H1 (cell line): ENCODE measurements at regions not wholly inside any gene's neighbourhood (a gene's known extent, or its start where the extent isn't known, plus 50 kb on each side); places are given as distances from the start of the nearest gene placed in this dataset.

Experiments
- CTCF ChIA-PET: fragments of 300-600 bp; sonication (Branson Sonifier 250); formaldehyde crosslinking; loops from one replicate; lab custom pipeline; 2021; ENCODE audit not compliant: partially characterized antibody; lab: Charles Lee
- POLR2A ChIA-PET: fragments of 300-600 bp; sonication (Branson Sonifier 250); formaldehyde crosslinking; loops from one replicate; lab custom pipeline; 2021; ENCODE audit warnings: inconsistent platforms; ENCODE audit not compliant: partially characterized antibody; lab: Charles Lee
- DNase-seq, 2 experiments: peaks; one replicate each; pipeline versions ENCODE4 v3.0.0 to v3.0.0-alpha.2; 2010 to 2022; ENCODE audit warnings: low spot score in 2 of 2, low read depth in 1 of 2, mixed read lengths in 1 of 2
- FAIRE-seq: peaks from 2 replicates; lab custom pipeline; 2011; peaks lifted over from hg19 to GRCh38; lab: Jason Lieb, UNC
- H2AFZ ChIP-seq: 2 replicates; pipeline ENCODE4 v1.8.1; 2012; ENCODE audit warnings: low read length, inconsistent platforms
- H2AK5ac ChIP-seq: 2 replicates; pipeline ENCODE4 v1.6.1; 2013; ENCODE audit warnings: low read depth, low read length
- H2BK120ac ChIP-seq: replicated peaks from 2 replicates; pipeline ENCODE3; 2013; ENCODE audit warnings: low read depth, low read length, inconsistent platforms
- H2BK12ac ChIP-seq: 2 replicates; pipeline ENCODE4 v1.6.1; 2013; ENCODE audit warnings: low read depth, low read length
- H2BK15ac ChIP-seq: 2 replicates; pipeline ENCODE4 v1.6.1; 2013; ENCODE audit warnings: low read length
- H2BK20ac ChIP-seq: 2 replicates; pipeline ENCODE4 v1.6.1; 2013; ENCODE audit warnings: low read length
- H2BK5ac ChIP-seq: 2 replicates; pipeline ENCODE4 v1.6.1; 2013; ENCODE audit warnings: low read depth, low read length
- H3K14ac ChIP-seq: 2 replicates; pipeline ENCODE4 v1.6.1; 2013; ENCODE audit warnings: inconsistent platforms; ENCODE audit not compliant: insufficient read length
- H3K18ac ChIP-seq: 2 replicates; pipeline ENCODE4 v1.6.1; 2013; ENCODE audit warnings: low read length; ENCODE audit errors: extremely low read depth
- H3K23ac ChIP-seq: 2 replicates; pipeline ENCODE4 v1.6.1; 2013; ENCODE audit warnings: inconsistent platforms; ENCODE audit not compliant: insufficient read length
- H3K23me2 ChIP-seq: 2 replicates; pipeline ENCODE4 v1.6.1; 2013; ENCODE audit warnings: low read depth, low read length
- H3K27ac ChIP-seq: 2 replicates; pipeline ENCODE4 v1.6.1; 2011; ENCODE audit warnings: low read depth, low read length, inconsistent platforms
- H3K27me3 ChIP-seq, 4 experiments: replicated peaks in 1 of 4; 1 replicate in 1 of 4; 2 replicates in 3 of 4; pipeline versions ENCODE4 v1.6.1 to v1.8.1; 2011 to 2013; ENCODE audit warnings: low read length in 3 of 4, mild to moderate bottlenecking in 3 of 4, inconsistent platforms in 2 of 4, mixed read lengths in 2 of 4, moderate library complexity in 1 of 4; ENCODE audit not compliant: control insufficient read depth in 3 of 4, insufficient read depth in 3 of 4; ENCODE audit errors: extremely low read depth in 1 of 4
- H3K36me3 ChIP-seq, 4 experiments: 2 replicates each; pipeline versions ENCODE4 v1.6.1 to v1.8.1; 2011 to 2013; ENCODE audit warnings: mild to moderate bottlenecking in 4 of 4, low read length in 3 of 4, moderate library complexity in 2 of 4, control low read depth in 1 of 4, inconsistent platforms in 1 of 4; ENCODE audit not compliant: insufficient read depth in 4 of 4, control insufficient read depth in 2 of 4
- H3K4ac ChIP-seq: replicated peaks from 2 replicates; pipeline ENCODE3; 2013; ENCODE audit warnings: low read length, low read depth, mixed read lengths, inconsistent platforms; ENCODE audit not compliant: insufficient read length
- H3K4me1 ChIP-seq, 4 experiments: replicated peaks in 1 of 4; 1 replicate in 1 of 4; 2 replicates in 3 of 4; pipeline versions ENCODE4 v1.6.1 to v1.8.1; 2011 to 2013; ENCODE audit warnings: low read length in 3 of 4, inconsistent platforms in 2 of 4, mixed read lengths in 1 of 4; ENCODE audit not compliant: insufficient read depth in 4 of 4, control insufficient read depth in 3 of 4
- H3K4me2 ChIP-seq, 2 experiments: 2 replicates each; pipeline versions ENCODE4 v1.6.1 to v1.8.1; 2011 to 2013; ENCODE audit warnings: low read depth in 2 of 2, low read length in 2 of 2, control low read depth in 1 of 2, inconsistent platforms in 1 of 2, mild to moderate bottlenecking in 1 of 2; ENCODE audit not compliant: insufficient read depth in 1 of 2
- H3K4me3 ChIP-seq, 4 experiments: fragments of 200-600, 300-600 bp in 1 of 4; sonication (generic), shearing (Covaris generic), sonication (Bioruptor Twin) in 1 of 4; 2 replicates each; pipeline versions ENCODE4 v1.5.1 to v1.8.1; 2011 to 2016; ENCODE audit warnings: low read length in 4 of 4, low read depth in 3 of 4, control low read depth in 2 of 4, inconsistent platforms in 2 of 4, mild to moderate bottlenecking in 2 of 4, mixed read lengths in 1 of 4, moderate library complexity in 1 of 4; ENCODE audit not compliant: insufficient read depth in 2 of 4; ENCODE audit errors: extremely low read depth in 1 of 4
- H3K56ac ChIP-seq: replicated peaks from 2 replicates; pipeline ENCODE3; 2013; ENCODE audit warnings: low read depth, mild to moderate bottlenecking, mixed read lengths, low read length, inconsistent platforms; ENCODE audit not compliant: insufficient read length
- H3K79me1 ChIP-seq: 2 replicates; pipeline ENCODE4 v1.6.1; 2013; ENCODE audit warnings: low read depth, low read length, control low read depth
- H3K79me2 ChIP-seq, 2 experiments: 2 replicates each; pipeline versions ENCODE4 v1.6.1 to v1.8.1; 2012 to 2013; ENCODE audit warnings: low read length in 2 of 2, mild to moderate bottlenecking in 2 of 2, inconsistent platforms in 1 of 2; ENCODE audit not compliant: insufficient read depth in 2 of 2, control insufficient read depth in 1 of 2
- H3K9ac ChIP-seq, 4 experiments: replicated peaks in 1 of 4; 1 replicate in 1 of 4; 2 replicates in 3 of 4; pipeline versions ENCODE4 v1.6.1 to v1.8.1; 2011 to 2013; ENCODE audit warnings: low read depth in 3 of 4, low read length in 3 of 4, control low read depth in 2 of 4, mild to moderate bottlenecking in 2 of 4, moderate library complexity in 2 of 4, inconsistent platforms in 1 of 4; ENCODE audit errors: extremely low read depth in 1 of 4
- H3K9me3 ChIP-seq, 2 experiments: 2 replicates each; pipeline versions ENCODE4 v1.6.1 to v1.8.1; 2012 to 2013; ENCODE audit warnings: mild to moderate bottlenecking in 2 of 2, moderate library complexity in 2 of 2, control low read depth in 1 of 2, inconsistent platforms in 1 of 2, low read depth in 1 of 2, low read length in 1 of 2, mixed read lengths in 1 of 2; ENCODE audit not compliant: insufficient read depth in 2 of 2
- H4K20me1 ChIP-seq, 2 experiments: replicated peaks in 1 of 2; 2 replicates each; pipeline versions ENCODE3 to v1.8.1; 2011 to 2013; ENCODE audit warnings: inconsistent platforms in 2 of 2, low read length in 2 of 2, mild to moderate bottlenecking in 1 of 2; ENCODE audit not compliant: insufficient read depth in 2 of 2, control insufficient read depth in 1 of 2
- H4K5ac ChIP-seq: 2 replicates; pipeline ENCODE4 v1.6.1; 2013; ENCODE audit warnings: low read length, low read depth, mixed read lengths, inconsistent platforms; ENCODE audit not compliant: insufficient read length
- H4K8ac ChIP-seq: 2 replicates; pipeline ENCODE4 v1.8.0; 2013; ENCODE audit warnings: mild to moderate bottlenecking, moderate library complexity, low read length, inconsistent platforms; ENCODE audit not compliant: insufficient read depth; ENCODE audit errors: extremely low read depth
- H4K91ac ChIP-seq: replicated peaks from 2 replicates; pipeline ENCODE3; 2013; ENCODE audit warnings: low read length, mixed read lengths, inconsistent platforms; ENCODE audit not compliant: insufficient read length
- CTBP2 ChIP-seq: IDR thresholded peaks from 2 replicates; pipeline ENCODE4 v1.7.0; 2011; ENCODE audit warnings: borderline replicate concordance, mild to moderate bottlenecking, moderate library complexity, mixed read lengths, low read length; ENCODE audit not compliant: insufficient read depth, insufficient read length
- CTCF ChIP-seq, 3 experiments: IDR thresholded peaks; 1 replicate in 2 of 3; 2 replicates in 1 of 3; pipeline versions ENCODE4 v1.5.1 to v1.6.1; 2011; ENCODE audit warnings: low read length in 3 of 3, mild to moderate bottlenecking in 3 of 3, inconsistent platforms in 2 of 3, low read depth in 1 of 3, moderate library complexity in 1 of 3; ENCODE audit not compliant: insufficient read depth in 1 of 3; ENCODE audit errors: control extremely low read depth in 1 of 3
- GTF2F1 ChIP-seq: IDR thresholded peaks from 2 replicates; pipeline ENCODE4 v1.6.1; 2012; ENCODE audit warnings: low read depth, low read length, improper control_type of control experiment, borderline replicate concordance
- KDM1A ChIP-seq: fragments of 200-600, 300-600 bp; sonication (generic); IDR thresholded peaks from 2 replicates; pipeline ENCODE4 v1.7.1; 2016; ENCODE audit warnings: mild to moderate bottlenecking, low read length, borderline replicate concordance
- KDM5A ChIP-seq: fragments of 200-600 bp; IDR thresholded peaks from 2 replicates; pipeline ENCODE4 v1.7.1; 2012; ENCODE audit warnings: mild to moderate bottlenecking, low read length, inconsistent platforms, mixed read lengths
- MAX ChIP-seq: IDR thresholded peaks from 2 replicates; pipeline ENCODE4 v1.6.1; 2012; ENCODE audit warnings: inconsistent platforms
- POLR2A ChIP-seq, 2 experiments: IDR thresholded peaks; 1 replicate in 1 of 2; 2 replicates in 1 of 2; pipeline ENCODE4 v1.6.1; 2011; ENCODE audit warnings: low read depth in 2 of 2, low read length in 2 of 2, mild to moderate bottlenecking in 2 of 2; ENCODE audit errors: control extremely low read depth in 1 of 2
- SAP30 ChIP-seq: fragments of 300-600 bp; sonication (generic); IDR thresholded peaks from 2 replicates; pipeline ENCODE4 v1.7.1; 2012; ENCODE audit warnings: low read length, moderate library complexity, mild to moderate bottlenecking, inconsistent platforms; ENCODE audit not compliant: insufficient read depth, insufficient replicate concordance
- TAF7 ChIP-seq: optimal IDR thresholded peaks from 2 replicates; pipeline ENCODE3; 2011; ENCODE audit warnings: low read depth, mild to moderate bottlenecking, inconsistent platforms, low read length, moderate library complexity, borderline replicate concordance
- WGBS, 2 experiments: shearing (Covaris generic) in 1 of 2; methylation state at CpG; one replicate each; pipeline versions ENCODE4 v1.1.6 to v1.1.7; 2013 to 2015; ENCODE audit warnings: low lambda C conversion rate in 2 of 2, mixed read lengths in 2 of 2, inconsistent platforms in 1 of 2, low coverage in 1 of 2, missing lambda C conversion rate in 1 of 2; ENCODE audit not compliant: insufficient replicate concordance in 2 of 2, insufficient coverage in 1 of 2, insufficient read length in 1 of 2; ENCODE audit errors: extremely low coverage in 1 of 2, missing lambda C conversion rate in 1 of 2; 5-methylcytosine and 5-hydroxymethylcytosine counted together

- H3K23ac ChIP-seq, result no peak overlapping the region
- no peak overlapping the region for H2BK15ac ChIP-seq
- no peak overlapping the region for H3K14ac ChIP-seq
- no peak overlapping the region for H2BK120ac ChIP-seq
- no peaks in the 10 kb centered on the region for H3K79me1 ChIP-seq
- no peak overlapping the region for H2AK5ac ChIP-seq
- no peak overlapping the region for H2BK20ac ChIP-seq
- ChIA-PET CTCF (interaction anchor here (0.6 to 1.0 kb wide), 3 partner anchors 25 to 366 kb away, joined by 3 read pairs; no protein-coding TSS in a partner anchor), POLR2A (no interaction called here)
- H3K27ac ChIP-seq, result no peak overlapping the region
- H3K79me2 ChIP-seq, result no peaks in the 10 kb centered on the region
- no peak overlapping the region for H2BK12ac ChIP-seq
- H3K9me3 ChIP-seq, result no peaks in the 10 kb centered on the region
- FAIRE-seq (no peak), DNase-seq (no peak)
- H4K91ac ChIP-seq, result no peak overlapping the region
- no peaks in the 10 kb centered on the region for H4K20me1 ChIP-seq
- no peaks in the 10 kb centered on the region; a peak in 1 of 7 replicates for H3K27me3 ChIP-seq
- H2BK5ac ChIP-seq, result no peak overlapping the region
- no peak overlapping the region for H3K4me2 ChIP-seq
- H3K9ac ChIP-seq, result no peak overlapping the region
- no peak overlapping the region for H3K18ac ChIP-seq
- H3K4me1 ChIP-seq, result no peaks in the 10 kb centered on the region
- 36% methylated on average over 3 of the region's 3 CpGs; no CpG with 5 or more reads in 1 of the 2 experiments for WGBS, 2 experiments
- no peak overlapping the region for H3K4ac ChIP-seq
- H3K23me2 ChIP-seq, result no peaks in the 10 kb centered on the region
- H3K56ac ChIP-seq, result no peak overlapping the region
- H2AFZ ChIP-seq, result no peak overlapping the region
- H4K5ac ChIP-seq, result no peak overlapping the region
- no peaks in the 10 kb centered on the region for H3K36me3 ChIP-seq
- no peak overlapping the region for H3K4me3 ChIP-seq
- no peak overlapping the region for H4K8ac ChIP-seq
- TF ChIP-seq TAF7 (no peak), KDM1A (no peak), CTBP2 (no peak), CTCF (IDR thresholded peaks at IDR 0.05; ENCODE audit: control extremely low read depth in 1 of 3, insufficient read depth in 1 of 3, low read depth in 1 of 3, low read length in 3 of 3) (peak in 1 of 3 experiments; percentile 8; a peak in 2 of 4 replicates), GTF2F1 (no peak), MAX (no peak), KDM5A (no peak), SAP30 (no peak), POLR2A (IDR thresholded peaks at IDR 0.05; ENCODE audit: control extremely low read depth in 1 of 2, low read depth in 2 of 2, low read length in 2 of 2) (no peak)
Measured at GRCh38 chr18:77711096-77711495, 461.4 kb downstream of the GALR1 start.
